ENCODE measurements at regions not wholly inside any gene's neighbourhood (a gene's known extent, or its start where the extent isn't known, plus 50 kb on each side); places are given as distances from the start of the nearest gene placed in this dataset.

DNA sequence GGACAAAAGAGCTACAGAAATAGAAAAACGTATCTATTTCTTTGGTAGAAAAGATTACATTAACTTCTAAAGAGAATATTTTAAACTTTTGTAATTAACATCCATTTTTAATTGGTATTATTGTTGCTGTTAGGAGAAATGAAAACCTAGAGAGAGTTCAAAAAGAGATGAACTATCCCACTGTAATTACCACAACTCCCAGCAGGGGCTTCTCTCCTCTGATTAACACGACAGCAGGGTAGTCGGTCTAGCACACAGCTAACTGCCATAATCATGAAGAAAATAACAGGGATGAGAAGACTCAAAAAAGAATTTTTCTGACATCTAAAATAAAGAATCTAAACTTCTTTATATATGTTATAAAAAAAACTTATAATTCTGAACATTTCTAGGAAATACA, 86.2 kb upstream of the CDH9 start:
- TF ChIP-seq, protein P1, sequence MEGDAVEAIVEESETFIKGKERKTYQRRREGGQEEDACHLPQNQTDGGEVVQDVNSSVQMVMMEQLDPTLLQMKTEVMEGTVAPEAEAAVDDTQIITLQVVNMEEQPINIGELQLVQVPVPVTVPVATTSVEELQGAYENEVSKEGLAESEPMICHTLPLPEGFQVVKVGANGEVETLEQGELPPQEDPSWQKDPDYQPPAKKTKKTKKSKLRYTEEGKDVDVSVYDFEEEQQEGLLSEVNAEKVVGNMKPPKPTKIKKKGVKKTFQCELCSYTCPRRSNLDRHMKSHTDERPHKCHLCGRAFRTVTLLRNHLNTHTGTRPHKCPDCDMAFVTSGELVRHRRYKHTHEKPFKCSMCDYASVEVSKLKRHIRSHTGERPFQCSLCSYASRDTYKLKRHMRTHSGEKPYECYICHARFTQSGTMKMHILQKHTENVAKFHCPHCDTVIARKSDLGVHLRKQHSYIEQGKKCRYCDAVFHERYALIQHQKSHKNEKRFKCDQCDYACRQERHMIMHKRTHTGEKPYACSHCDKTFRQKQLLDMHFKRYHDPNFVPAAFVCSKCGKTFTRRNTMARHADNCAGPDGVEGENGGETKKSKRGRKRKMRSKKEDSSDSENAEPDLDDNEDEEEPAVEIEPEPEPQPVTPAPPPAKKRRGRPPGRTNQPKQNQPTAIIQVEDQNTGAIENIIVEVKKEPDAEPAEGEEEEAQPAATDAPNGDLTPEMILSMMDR (IDR thresholded peaks at IDR 0.05) = no peak
- no peak for TF ChIP-seq POLR2A (IDR thresholded peaks at IDR 0.05)

Data from Peyer's patch (tissue), 4 donors.